SK-N-SH (cell line): ENCODE measurements at regions not wholly inside any gene's neighbourhood (a gene's known extent, or its start where the extent isn't known, plus 50 kb on each side); places are given as distances from the start of the nearest gene placed in this dataset.

Experiments
- CTCF ChIA-PET: fragments of 300-600, 350-600 bp; formaldehyde crosslinking; extraction: SDS; loops from one replicate; lab custom pipeline; 2021; lab: Yijun Ruan, JAX
- POLR2A ChIA-PET: fragments of 350-600 bp; sonication (Branson Sonifier 250); formaldehyde crosslinking; extraction: SDS; loops from one replicate; lab custom pipeline; 2020; ENCODE audit warnings: antibody characterized with exemption, inconsistent platforms; lab: Yijun Ruan, JAX
- DNase-seq: peaks from one replicate; pipeline ENCODE4 v3.0.0; 2012
- H2AFZ ChIP-seq: fragments of 200-600 bp; sonication (generic); 2 replicates; pipeline ENCODE4 v1.8.1; 2016; ENCODE audit warnings: antibody characterized with exemption, mild to moderate bottlenecking, low read depth
- H3F3A ChIP-seq: fragments of 200-600 bp; sonication (generic); replicated peaks from 2 replicates; pipeline ENCODE3; 2016; ENCODE audit warnings: antibody characterized with exemption, mild to moderate bottlenecking; ENCODE audit not compliant: insufficient read depth
- H3K27ac ChIP-seq, 2 experiments: fragments of 200-500 bp in 1 of 2; fragments of 200-600 bp in 1 of 2; sonication (Bioruptor generic) in 1 of 2; sonication (generic), shearing (Covaris generic) in 1 of 2; 2 replicates each; pipeline versions ENCODE4 v1.5.1 to v1.6.1; 2014 to 2016; ENCODE audit warnings: low read depth in 2 of 2, inconsistent platforms in 1 of 2, low read length in 1 of 2, mild to moderate bottlenecking in 1 of 2, mixed read lengths in 1 of 2
- H3K27me3 ChIP-seq: fragments of 200-600 bp; sonication (generic), shearing (Covaris generic); 2 replicates; pipeline ENCODE4 v1.6.1; 2016; ENCODE audit warnings: mixed run types; ENCODE audit not compliant: insufficient read depth
- H3K36me3 ChIP-seq, 2 experiments: fragments of 200-500 bp in 1 of 2; fragments of 200-600 bp in 1 of 2; sonication (Bioruptor generic) in 1 of 2; sonication (generic) in 1 of 2; replicated peaks in 1 of 2; 2 replicates each; pipeline versions ENCODE3 to v1.5.1; 2014 to 2016; ENCODE audit warnings: low read length in 1 of 2, mild to moderate bottlenecking in 1 of 2; ENCODE audit not compliant: insufficient read depth in 2 of 2, control insufficient read depth in 1 of 2
- H3K4me1 ChIP-seq, 2 experiments: fragments of 200-500 bp in 1 of 2; fragments of 200-600 bp in 1 of 2; sonication (Bioruptor generic) in 1 of 2; sonication (generic), shearing (Covaris generic) in 1 of 2; 2 replicates each; pipeline versions ENCODE4 v1.5.1 to v1.6.1; 2014 to 2016; ENCODE audit warnings: low read depth in 1 of 2, low read length in 1 of 2, mixed run types in 1 of 2; ENCODE audit not compliant: insufficient read depth in 2 of 2, control insufficient read depth in 1 of 2
- H3K4me2 ChIP-seq: fragments of 200-600 bp; sonication (generic), shearing (Covaris generic); 2 replicates; pipeline ENCODE4 v1.6.1; 2017; ENCODE audit warnings: mixed run types
- H3K4me3 ChIP-seq, 2 experiments: fragments of 200-500 bp in 1 of 2; fragments of 200-600 bp in 1 of 2; sonication (Bioruptor generic) in 1 of 2; sonication (generic), shearing (Covaris generic) in 1 of 2; 2 replicates each; pipeline versions ENCODE4 v1.5.1 to v1.8.1; 2014 to 2016; ENCODE audit warnings: low read depth in 2 of 2, inconsistent platforms in 1 of 2, low read length in 1 of 2, mild to moderate bottlenecking in 1 of 2, mixed read lengths in 1 of 2, moderate library complexity in 1 of 2
- H3K79me2 ChIP-seq: fragments of 200-600 bp; sonication (generic); 2 replicates; pipeline ENCODE4 v1.8.1; 2017; ENCODE audit warnings: mild to moderate bottlenecking; ENCODE audit not compliant: insufficient read depth
- H3K9ac ChIP-seq: fragments of 200-600 bp; sonication (generic); 2 replicates; pipeline ENCODE4 v1.6.1; 2017; ENCODE audit warnings: mixed run types
- H3K9me2 ChIP-seq: fragments of 200-600 bp; sonication (generic); 2 replicates; pipeline ENCODE4 v1.6.1; 2017; ENCODE audit warnings: mixed run types
- H3K9me3 ChIP-seq: fragments of 200-600 bp; sonication (generic); 2 replicates; pipeline ENCODE4 v1.6.1; 2017; ENCODE audit warnings: mixed run types, mild to moderate bottlenecking, moderate library complexity
- H4K20me1 ChIP-seq: fragments of 200-600 bp; sonication (generic); 2 replicates; pipeline ENCODE4 v1.6.1; 2017; ENCODE audit warnings: mild to moderate bottlenecking, mixed run types; ENCODE audit not compliant: insufficient read depth
- CHD2 ChIP-seq: fragments of 150-350 bp; IDR thresholded peaks from 2 replicates; pipeline ENCODE4 v1.6.1; 2018; ENCODE audit warnings: low read length; ENCODE audit not compliant: partially characterized antibody
- FOXJ3 ChIP-seq: sonication (generic); formaldehyde crosslinking; IDR thresholded peaks from 2 replicates; pipeline ENCODE4 v1.5.1; 2020; ENCODE audit warnings: mild to moderate bottlenecking, missing genetic modification reagents
- FOXM1 ChIP-seq: IDR thresholded peaks from 2 replicates; pipeline ENCODE4 v1.4.0; 2012; ENCODE audit warnings: low read depth, mild to moderate bottlenecking
- GATA2 ChIP-seq: sonication (generic); formaldehyde crosslinking; IDR thresholded peaks from 2 replicates; pipeline ENCODE4 v1.5.0; 2020; ENCODE audit warnings: mild to moderate bottlenecking, missing genetic modification reagents
- JUND ChIP-seq: IDR thresholded peaks from 2 replicates; pipeline ENCODE4 v1.4.0; 2012
- MEF2A ChIP-seq: IDR thresholded peaks from 2 replicates; pipeline ENCODE4 v1.4.0; 2012; ENCODE audit warnings: low read depth, borderline replicate concordance
- MXI1 ChIP-seq: IDR thresholded peaks from 2 replicates; pipeline ENCODE4 v1.6.1; 2012; ENCODE audit warnings: mild to moderate bottlenecking, low read depth, low read length, improper control_type of control experiment
- POLR2AphosphoS5 ChIP-seq: IDR thresholded peaks from 2 replicates; pipeline ENCODE4 v1.6.1; 2012; ENCODE audit warnings: low read depth, low read length
- RAD21 ChIP-seq: IDR thresholded peaks from 2 replicates; pipeline ENCODE4 v1.6.1; 2012; ENCODE audit warnings: mild to moderate bottlenecking, low read length
- REST ChIP-seq: IDR thresholded peaks from 2 replicates; pipeline ENCODE4 v1.6.1; 2012; ENCODE audit warnings: mild to moderate bottlenecking, low read depth, low read length, moderate library complexity
- RXRA ChIP-seq: IDR thresholded peaks from 2 replicates; pipeline ENCODE4 v1.4.0; 2012; ENCODE audit warnings: low read depth, mild to moderate bottlenecking, borderline replicate concordance
- SMC3 ChIP-seq: IDR thresholded peaks from 2 replicates; pipeline ENCODE4 v1.6.1; 2012; ENCODE audit warnings: low read depth, low read length, improper control_type of control experiment
- TCF12 ChIP-seq: IDR thresholded peaks from 2 replicates; pipeline ENCODE4 v1.4.0; 2012
- USF1 ChIP-seq: IDR thresholded peaks from 2 replicates; pipeline ENCODE4 v1.4.0; 2012; ENCODE audit warnings: low read depth, borderline replicate concordance
- YY1 ChIP-seq: IDR thresholded peaks from 2 replicates; pipeline ENCODE4 v1.4.0; 2012; ENCODE audit warnings: low read depth, mild to moderate bottlenecking
- WGBS: methylation state at CpG from one replicate; pipeline ENCODE4 v1.1.6; 2017; ENCODE audit warnings: low lambda C conversion rate; 5-methylcytosine and 5-hydroxymethylcytosine counted together
- TF ChIP-seq, protein P1 (sequence below): fragments of 200-600 bp; sonication (generic); IDR thresholded peaks from 2 replicates; pipeline ENCODE4 v1.6.1; 2017; ENCODE audit warnings: antibody characterized with exemption, mild to moderate bottlenecking, moderate library complexity

- H3K27ac ChIP-seq: no peak overlapping the region
- 24% methylated on average over 9 of the region's 9 CpGs for WGBS
- ChIA-PET POLR2A (no interaction called here), CTCF (interaction anchor here (0.7 to 1.5 kb wide), 14 partner anchors 9 to 543 kb away, joined by 3 to 10 read pairs (median 4); no protein-coding TSS in a partner anchor)
- H3K4me2 ChIP-seq: no peak overlapping the region
- H4K20me1 ChIP-seq: no peaks in the 10 kb centered on the region
- TF ChIP-seq SMC3: peak; percentile 58
- no peak for TF ChIP-seq MEF2A
- TF ChIP-seq, protein P1, sequence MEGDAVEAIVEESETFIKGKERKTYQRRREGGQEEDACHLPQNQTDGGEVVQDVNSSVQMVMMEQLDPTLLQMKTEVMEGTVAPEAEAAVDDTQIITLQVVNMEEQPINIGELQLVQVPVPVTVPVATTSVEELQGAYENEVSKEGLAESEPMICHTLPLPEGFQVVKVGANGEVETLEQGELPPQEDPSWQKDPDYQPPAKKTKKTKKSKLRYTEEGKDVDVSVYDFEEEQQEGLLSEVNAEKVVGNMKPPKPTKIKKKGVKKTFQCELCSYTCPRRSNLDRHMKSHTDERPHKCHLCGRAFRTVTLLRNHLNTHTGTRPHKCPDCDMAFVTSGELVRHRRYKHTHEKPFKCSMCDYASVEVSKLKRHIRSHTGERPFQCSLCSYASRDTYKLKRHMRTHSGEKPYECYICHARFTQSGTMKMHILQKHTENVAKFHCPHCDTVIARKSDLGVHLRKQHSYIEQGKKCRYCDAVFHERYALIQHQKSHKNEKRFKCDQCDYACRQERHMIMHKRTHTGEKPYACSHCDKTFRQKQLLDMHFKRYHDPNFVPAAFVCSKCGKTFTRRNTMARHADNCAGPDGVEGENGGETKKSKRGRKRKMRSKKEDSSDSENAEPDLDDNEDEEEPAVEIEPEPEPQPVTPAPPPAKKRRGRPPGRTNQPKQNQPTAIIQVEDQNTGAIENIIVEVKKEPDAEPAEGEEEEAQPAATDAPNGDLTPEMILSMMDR: peak; percentile 68
- TF ChIP-seq RAD21: peak; percentile 54
- no peak for TF ChIP-seq POLR2AphosphoS5
- no peaks in the 10 kb centered on the region for H3K4me1 ChIP-seq
- no peak overlapping the region for H3K9ac ChIP-seq
- no peaks in the 10 kb centered on the region for H3K9me2 ChIP-seq
- H3K9me3 ChIP-seq: no peaks in the 10 kb centered on the region
- no peak overlapping the region; a peak in 1 of 4 replicates for H3K4me3 ChIP-seq
- no peak overlapping the region for H2AFZ ChIP-seq
- H3K36me3 ChIP-seq: no peaks in the 10 kb centered on the region
- DNase-seq: peak; percentile 44
- H3F3A ChIP-seq: no peaks in the 10 kb centered on the region
- no peaks in the 10 kb centered on the region; the same call in 1 of the 2 replicates for H3K27me3 ChIP-seq
- H3K79me2 ChIP-seq: no peaks in the 10 kb centered on the region
Observed at GRCh38 chr20:23235173-23236027, 115.2 kb upstream of the NXT1 start.

GRCh38 chr20:23234311-23235078, 116.1 kb upstream of the NXT1 start:
- no peaks in the 10 kb centered on the region for H3K9me3 ChIP-seq
- POLR2A ChIA-PET: no interaction called here
- no peak overlapping the region for H3K4me3 ChIP-seq
- no peaks in the 10 kb centered on the region for H4K20me1 ChIP-seq
- no peaks in the 10 kb centered on the region for H3K79me2 ChIP-seq
- no peak overlapping the region for H3K27ac ChIP-seq
- H3K27me3 ChIP-seq: no peaks in the 10 kb centered on the region; the same call in 1 of the 2 replicates
- no peak for DNase-seq
- H3K9ac ChIP-seq: no peak overlapping the region
- TF ChIP-seq JUND (no peak), MXI1 (no peak), SMC3 (no peak), YY1 (no peak), REST (no peak), FOXJ3 (CRISPR knock-in tag) (no peak), TCF12 (no peak), FOXM1 (no peak), CHD2 (no peak), RXRA (no peak), GATA2 (CRISPR knock-in tag) (no peak), USF1 (no peak)
- CTCF ChIA-PET: interaction anchor here (0.7 to 1.5 kb wide), 14 partner anchors 8 to 542 kb away, joined by 3 to 10 read pairs (median 4); no protein-coding TSS in a partner anchor
- no peaks in the 10 kb centered on the region for H3K4me1 ChIP-seq
- no peaks in the 10 kb centered on the region for H3K9me2 ChIP-seq
- no peaks in the 10 kb centered on the region for H3K36me3 ChIP-seq
- no peak overlapping the region for H2AFZ ChIP-seq
- 6% methylated on average over 2 of the region's 3 CpGs for WGBS
- no peak overlapping the region for H3K4me2 ChIP-seq
- no peaks in the 10 kb centered on the region for H3F3A ChIP-seq
